T follicular helper cell (primary cell): ENCODE measurements at regions not wholly inside any gene's neighbourhood (a gene's known extent, or its start where the extent isn't known, plus 50 kb on each side); places are given as distances from the start of the nearest gene placed in this dataset.

ENCODE experiments used
- DNase-seq: peaks from one replicate; pipeline ENCODE4 v3.0.0-alpha.2; 2020; ENCODE audit warnings: low read depth

DNA sequence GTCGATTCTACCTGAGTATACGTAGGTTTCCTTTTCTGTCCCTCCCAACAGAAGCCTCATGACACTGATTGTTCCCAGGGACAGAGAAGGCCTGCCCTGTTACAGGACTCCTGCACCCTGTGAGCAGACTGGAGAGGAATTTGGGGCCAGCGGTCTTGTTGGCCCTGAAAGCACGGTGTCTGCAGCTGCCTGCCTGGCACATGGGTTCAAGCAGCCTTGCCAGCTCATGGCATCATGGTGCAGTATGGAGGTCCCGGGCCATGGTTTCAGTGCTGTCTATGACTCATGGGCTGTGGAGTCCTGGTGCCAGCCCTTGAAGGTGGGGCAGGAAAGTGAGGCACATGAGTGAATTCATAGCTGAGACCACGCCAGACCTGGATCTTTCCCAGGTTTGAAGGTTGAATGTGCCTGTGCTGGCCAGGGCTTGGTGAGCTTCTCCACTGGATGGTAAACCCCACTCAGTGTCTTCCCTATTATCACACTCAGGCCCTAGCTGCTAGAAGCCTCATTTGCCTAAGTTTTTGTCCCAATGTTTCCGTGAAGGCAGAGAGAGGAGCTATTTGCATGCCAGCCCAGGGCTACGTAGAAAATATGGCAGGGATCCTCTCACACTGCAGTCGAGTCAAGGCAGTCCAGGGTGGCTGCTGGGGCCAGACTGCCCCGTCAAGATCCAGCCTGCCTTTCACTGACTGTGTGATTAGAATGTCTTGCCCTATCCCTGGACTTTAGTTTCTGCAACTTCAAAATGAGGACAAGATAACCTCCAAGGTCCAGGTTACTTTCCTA lies 277.2 kb upstream of the CCL2 start:
- no peak for DNase-seq

DNA sequence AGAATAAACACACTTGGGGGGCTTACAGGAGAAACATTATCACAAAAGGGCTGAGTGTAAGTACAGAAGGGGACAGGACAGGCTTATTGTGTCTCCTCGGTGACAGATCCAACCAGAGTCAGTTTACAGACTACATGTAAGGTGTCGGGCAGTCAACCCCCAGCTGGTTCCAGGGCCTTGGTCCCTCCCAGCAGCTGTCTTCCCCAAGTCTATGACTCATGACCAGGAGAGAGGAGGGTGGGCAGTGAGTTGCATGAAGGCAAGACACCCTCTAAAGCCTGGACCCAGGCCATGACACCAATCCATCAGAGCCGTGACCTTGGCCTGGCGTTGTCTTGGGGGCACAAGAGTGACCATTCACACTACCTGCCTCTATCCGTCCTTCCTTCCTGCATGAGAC lies 276.2 kb upstream of the CCL2 start:
- DNase-seq: no peak

DNA sequence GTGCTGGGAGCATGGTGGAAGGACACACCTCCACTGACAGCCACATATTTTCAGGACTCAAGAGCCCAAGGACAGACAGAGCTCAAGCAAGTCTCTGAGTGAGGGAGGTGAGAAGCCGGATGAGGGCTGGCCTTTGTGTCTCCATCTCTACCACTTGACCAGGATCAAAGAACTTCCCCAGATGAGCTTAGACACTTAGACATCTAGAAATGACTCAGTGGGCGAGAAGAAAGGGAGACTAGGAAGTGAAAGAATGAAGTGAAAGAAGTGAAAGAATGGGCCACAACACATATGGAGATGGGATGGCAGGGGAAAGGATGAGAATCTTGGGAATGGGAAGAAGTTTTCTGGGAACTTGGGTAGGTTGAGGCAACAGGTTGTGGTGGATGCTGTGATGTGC lies 274.9 kb upstream of the CCL2 start:
- no peak for DNase-seq

DNA sequence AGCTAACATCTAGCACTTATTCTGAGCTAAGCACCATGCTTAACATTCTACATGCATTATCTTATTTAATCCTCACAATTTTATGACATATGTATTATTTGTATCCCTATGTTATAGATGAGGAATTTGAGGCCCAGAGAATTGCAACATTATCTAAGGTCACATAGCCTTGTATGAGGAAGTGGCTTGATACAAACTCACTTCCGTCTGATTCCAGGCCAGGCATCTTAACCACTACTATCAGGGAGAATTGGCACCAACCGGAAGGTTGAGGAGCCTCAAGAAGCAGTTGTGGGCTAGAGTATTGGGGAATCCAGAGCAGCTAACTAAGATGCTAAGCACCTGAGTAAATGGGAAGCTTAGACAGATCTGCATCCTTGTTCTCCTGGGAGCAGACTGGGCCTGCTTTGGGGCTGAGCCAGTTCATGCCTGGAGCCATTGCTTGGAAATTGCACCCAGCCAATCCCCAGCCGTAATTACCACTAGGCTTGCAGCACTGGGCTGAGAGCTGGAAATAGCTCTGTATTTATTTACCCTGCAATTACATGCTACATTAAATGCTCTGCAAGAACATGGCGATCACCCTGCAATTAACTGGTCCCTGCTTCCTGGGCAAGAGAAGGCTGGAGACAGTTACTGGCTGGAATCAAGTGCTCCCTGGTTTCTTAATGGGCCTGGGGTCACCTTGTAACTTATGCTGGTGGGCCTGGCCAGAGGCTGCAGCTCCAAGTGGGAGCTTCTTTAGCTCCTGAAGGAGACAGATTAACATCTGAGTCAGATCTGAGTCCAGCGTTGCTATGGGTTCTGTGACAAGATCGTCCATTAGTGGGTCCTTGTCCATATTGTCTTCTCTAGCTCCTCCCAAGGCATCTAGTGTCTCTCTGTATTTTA lies 273.1 kb upstream of the CCL2 start:
- DNase-seq: no peak

DNA sequence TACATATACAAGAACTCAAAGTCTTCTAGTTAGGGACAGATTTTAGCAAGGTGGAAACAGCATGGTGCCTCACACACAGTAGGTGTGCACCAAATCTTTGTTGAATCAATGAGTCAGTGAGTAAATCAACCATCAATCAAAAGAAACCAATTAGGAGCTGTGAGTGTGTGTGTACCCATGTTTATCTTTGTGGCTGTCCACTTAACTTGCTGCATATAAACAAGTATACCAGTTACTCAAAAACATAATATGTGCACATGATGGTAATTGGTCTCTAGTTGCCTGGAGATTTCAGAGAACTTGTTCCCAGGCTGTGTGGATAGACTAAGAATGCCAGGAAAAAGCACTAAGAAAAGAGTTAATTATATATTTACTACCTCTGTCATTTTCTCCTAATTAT lies 272.2 kb upstream of the CCL2 start:
- DNase-seq: no peak

DNA sequence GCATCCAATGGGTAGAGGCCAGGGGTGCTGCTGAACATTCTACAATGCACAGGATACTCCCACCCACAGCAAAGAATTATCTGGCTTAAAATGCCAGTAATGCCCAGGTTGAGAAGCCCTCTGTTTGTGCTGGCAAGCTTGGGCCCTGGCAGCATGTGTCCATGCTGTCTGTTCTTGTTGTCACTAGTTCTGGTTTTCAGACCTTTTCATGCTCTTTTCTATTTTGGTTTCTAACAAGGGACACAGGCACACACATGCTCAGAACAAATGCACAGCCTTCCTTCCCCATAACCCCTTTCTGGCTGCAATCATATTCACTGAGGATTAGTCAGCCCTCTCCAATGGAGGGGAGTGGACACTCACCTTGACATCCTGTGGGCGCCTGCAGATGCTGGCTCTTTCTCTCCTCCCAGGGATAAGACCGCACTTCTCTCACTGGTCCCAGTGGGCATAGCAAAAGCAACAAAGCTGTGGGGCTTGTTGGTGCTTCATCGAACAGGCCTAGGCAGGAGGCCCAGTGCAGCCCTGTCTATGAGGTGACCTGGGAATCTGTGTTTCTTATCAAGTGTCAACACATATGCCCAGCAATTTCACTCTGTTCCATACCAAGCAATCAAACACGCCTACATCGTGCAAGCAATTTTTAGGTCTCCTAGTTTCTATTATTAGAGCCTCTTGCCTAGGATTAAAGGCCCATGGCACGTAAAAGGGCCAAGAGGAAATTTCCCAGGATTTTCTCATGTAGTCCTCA lies 271.1 kb upstream of the CCL2 start:
- no peak for DNase-seq

DNA sequence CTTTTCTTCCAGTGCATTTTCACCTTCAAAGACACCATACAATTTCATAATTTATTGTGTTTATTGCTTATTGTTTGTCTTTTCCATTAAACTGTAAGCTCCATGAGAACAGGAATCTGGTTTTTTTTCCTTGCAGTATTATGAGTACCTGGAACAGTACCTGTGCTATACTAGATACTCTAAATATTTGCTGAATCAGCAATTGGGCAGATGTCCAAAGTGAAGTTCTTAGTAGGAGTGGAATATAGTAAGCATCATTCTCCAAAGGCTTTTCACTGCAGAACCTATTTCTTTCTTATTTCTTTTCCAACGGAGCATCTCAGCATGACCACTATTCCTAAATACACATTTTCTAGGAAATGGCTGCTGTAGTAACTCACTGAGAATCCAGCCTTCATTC lies 269.0 kb upstream of the CCL2 start:
- no peak for DNase-seq

DNA sequence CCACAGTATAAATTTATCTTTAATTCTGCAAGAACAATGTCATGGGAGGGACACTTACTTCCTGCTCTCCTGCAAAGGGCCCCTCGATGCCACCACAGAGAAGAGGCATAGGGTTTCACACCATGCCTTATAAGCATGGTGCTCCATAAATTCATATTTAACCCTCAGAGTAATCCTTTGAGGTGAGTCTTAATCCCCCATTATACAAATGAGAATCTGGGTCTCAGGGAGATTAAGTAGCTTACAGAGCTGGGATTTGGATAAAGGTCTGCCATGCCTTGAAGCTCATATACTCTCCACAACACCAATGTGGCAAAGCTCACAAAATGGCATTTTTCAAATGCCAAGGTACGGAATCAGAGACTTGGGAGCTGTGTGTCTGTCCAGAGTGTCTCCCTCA lies 268.5 kb upstream of the CCL2 start:
- DNase-seq: no peak

DNA sequence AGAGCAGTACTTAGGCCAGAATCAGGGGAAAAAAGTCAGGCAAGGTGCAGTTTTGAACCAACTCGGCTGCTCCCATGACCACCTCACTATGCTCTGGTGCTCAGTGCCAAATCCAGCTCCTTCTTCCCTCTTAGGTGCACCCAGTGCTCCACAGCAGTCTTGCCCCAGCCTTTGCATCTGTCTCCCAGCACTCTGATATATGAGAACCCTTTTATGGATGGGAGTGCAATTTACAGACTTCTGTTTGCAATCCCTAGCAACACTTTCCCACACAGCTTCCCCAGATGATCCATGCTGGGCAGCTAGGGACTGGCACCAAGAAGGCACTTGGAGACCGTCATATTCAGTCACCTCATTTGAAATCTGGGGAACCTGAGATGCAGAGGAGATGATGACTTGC lies 267.9 kb upstream of the CCL2 start:
- no peak for DNase-seq

DNA sequence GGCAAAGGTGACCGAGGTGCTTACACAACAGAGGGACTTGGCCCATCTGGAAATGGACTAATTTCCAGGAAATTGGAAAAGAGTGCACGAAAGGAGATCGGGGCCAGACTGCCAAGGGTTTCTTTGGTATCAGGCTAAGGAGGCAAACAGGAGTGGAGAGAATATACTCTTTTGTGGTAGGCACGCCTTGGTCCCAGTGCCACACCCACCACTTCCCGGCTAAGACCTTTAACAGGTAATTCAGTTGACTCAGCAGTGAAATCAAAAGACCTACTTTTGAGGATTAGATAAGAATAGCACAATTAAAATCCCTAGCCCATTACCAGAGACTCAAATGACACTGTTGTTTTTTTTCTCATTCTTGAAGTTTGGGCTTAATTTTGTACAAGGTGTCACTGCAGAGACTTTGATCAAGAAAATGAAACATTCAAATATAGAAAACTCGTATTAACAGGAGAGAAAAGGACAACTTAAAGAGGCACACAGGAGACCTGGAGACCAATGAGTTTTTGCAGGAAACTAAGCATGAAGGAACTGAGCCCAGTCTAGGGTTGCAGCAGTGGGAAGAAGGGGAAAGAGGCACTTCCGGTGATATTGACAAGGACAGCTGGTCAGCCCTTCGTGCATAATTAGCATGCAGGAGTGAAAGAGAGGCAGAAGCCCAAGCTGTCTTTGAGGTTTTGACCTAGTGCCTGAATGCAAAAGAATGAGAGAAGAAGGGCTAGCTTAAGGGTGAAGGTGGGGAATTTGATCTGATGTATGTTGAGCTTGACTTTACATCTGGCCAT lies 265.5 kb upstream of the CCL2 start:
- DNase-seq: no peak

DNA sequence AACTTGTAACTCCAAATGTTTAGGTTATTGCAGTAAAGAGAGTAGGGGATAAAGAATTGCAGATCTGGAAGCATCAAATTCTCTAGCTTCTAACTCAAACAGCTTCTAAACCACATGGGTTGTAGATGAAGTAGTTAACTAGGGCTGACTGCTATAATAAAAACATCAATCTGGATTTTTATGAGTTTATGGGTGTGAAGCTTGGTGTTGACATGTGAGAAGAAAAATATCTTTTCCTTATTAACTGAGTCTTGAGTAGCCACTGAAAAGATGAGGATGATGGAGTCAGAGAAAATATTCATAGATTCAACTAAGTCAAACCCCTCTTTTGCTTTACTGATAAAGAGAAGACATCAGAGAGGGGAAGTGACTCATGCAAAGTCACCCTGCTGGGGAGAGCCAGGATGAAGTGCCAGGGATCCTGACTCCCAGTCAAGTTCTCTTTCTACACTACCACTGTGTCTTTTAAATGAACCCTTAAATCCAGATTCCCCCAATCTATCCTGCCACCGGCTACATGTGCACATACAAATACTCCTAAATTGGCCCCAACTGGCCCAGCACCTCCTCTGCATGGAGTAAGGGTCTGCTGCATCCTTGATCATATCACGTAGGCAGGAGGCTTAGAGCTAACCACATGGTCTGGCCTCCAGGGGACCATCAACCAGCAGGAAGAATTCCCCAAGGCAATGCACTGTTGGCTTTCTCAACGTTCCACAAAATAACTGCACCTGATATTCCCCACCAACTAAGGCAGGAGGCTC lies 264.0 kb upstream of the CCL2 start:
- no peak for DNase-seq

DNA sequence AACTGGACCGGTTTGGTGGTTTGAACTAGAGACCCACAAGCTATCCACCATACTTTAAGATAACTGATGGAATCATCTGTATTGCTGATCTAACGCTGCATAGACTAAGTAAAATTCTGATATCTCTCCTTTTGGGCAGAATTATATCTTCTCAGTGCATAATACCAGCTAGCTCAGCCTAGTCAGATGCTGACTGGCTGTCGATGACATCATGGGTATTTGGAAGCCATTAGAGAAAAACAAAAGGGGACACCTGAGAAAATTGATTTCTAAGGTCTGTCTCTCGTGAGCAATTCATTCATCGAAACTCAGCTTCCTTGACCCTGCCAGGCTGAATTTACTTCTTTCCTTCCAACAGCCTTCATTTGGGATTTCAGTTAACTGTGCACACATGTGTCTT lies 263.0 kb upstream of the CCL2 start:
- no peak for DNase-seq

DNA sequence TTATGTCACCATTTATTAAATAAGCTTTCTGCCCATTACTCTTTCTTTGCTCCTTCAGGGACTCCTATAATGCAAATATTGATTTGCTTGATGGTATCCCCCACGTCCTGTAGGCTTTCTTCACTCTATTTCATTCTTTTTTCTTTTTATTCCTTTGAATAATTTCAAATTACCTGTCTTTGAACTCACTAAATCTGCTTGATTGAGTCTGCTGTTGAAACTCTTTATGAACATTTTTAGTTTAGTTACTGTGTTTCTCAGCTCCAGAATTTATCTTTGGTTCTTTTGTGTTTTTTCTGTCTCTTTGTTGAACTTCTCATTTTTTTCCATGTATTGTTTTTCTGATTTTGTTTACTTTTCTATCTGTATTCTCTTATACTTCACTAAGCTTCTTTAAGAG lies 254.4 kb upstream of the CCL2 start:
- DNase-seq: no peak

DNA sequence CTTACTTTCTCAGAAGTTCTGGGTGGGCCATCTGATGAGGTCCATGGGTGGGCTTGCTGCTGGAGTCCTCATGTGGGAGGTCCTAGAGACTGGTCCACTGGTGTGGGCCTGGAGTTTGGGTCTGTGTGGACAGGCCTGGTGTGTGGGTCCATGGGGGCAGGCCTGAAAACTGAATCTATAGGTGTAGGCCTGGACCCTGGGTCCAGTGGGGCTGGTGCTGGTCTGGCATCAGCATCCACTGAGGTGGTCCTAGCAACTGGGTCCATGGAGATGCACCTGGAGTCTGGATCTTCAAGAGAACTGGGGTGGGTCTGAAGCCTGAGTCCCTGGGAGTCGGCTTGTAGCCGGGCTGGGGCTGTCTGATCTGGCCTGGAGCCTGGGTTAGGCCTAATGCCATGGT lies 253.8 kb upstream of the CCL2 start:
- DNase-seq: no peak

DNA sequence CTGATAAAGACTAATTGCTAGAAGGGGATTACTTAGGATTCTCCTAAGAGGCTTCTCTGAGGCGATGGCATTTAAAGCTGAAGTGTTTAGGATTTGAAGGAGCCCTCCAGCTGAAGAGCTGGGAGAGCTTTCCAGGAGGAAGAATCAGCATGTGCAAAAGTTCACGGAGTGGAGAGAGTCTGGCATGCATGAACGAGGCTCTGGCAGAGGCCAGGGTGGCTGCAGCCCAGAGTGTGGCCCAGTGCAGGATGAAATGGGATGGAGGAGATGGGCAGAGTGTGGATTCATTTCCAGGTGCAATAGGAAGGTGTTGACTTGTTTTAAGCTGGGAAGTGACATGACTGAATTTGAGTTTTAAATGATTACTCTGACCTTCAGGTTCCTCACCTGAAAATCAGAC lies 249.0 kb upstream of the CCL2 start:
- DNase-seq: no peak

DNA sequence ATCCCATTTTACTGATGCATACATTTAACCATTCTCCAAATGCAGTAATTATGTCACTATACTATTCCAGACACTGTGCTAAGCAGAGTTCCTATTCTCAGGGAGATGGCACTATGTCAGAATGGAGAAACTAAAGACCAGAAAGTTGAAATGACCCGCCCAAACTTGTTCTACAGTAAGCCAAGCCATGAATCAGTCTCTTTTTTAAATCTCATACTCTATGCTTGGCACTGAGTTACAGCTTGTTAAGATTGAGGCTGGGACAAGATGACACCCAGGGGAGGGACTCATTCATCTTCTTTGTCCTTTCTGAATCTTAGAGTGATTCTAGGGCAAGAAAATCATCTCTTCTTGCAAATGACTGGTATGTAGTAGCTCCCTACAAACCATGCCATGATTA lies 247.0 kb upstream of the CCL2 start:
- no peak for DNase-seq

DNA sequence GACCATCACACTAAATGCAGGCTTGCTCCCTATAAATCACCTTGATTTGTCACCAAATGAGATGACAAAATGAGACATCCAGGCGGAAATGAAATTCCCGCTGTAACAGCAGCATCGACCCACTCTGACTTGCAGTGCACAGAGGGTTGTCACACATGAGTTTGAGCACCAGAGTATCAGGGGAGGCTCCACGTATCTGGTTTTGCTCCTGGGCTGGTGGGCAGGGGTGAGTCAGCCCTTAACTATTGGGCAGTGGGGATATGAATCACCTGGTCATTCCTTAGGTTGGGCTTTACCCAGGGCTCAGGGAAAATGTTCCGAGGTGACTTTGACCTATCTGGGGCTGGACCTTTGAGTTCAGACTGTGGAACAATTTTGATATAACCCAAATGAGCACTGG lies 245.2 kb upstream of the CCL2 start:
- no peak for DNase-seq

DNA sequence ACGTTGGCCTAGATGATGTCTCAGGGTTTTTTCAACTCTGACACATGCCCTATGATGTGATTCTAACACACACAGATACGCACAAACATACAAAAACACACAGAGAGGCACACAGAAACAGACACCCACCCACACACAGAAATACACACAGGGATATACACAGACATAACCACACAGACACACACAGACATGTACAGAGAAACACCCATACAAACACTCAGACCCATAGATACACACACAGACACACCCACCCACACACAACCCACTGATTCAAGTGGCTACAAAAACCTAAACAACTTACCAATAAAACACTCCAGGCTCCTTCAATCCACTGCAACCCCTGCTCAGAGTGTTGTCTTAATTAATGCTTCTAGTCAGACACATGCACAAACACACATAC lies 244.6 kb upstream of the CCL2 start:
- DNase-seq: no peak

DNA sequence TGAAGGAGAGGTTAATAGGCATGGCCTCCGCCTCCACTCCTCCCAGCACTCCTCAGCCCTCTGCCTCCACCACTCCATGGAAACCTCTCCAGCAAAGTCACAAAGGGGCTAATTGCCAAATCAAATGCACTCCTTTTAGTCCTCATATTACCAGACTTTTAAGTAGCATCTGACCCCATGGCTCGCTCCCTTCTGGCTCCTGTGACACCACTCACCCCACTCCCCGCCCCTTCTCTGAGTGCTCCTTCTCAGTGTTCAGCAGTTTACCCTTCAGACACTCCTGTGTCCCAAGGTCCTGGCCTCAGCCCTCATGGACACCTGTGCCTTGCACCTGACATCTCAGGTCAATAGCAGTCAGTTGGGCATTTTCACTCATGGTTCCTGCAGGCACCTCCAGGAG lies 243.5 kb upstream of the CCL2 start:
- DNase-seq: no peak

DNA sequence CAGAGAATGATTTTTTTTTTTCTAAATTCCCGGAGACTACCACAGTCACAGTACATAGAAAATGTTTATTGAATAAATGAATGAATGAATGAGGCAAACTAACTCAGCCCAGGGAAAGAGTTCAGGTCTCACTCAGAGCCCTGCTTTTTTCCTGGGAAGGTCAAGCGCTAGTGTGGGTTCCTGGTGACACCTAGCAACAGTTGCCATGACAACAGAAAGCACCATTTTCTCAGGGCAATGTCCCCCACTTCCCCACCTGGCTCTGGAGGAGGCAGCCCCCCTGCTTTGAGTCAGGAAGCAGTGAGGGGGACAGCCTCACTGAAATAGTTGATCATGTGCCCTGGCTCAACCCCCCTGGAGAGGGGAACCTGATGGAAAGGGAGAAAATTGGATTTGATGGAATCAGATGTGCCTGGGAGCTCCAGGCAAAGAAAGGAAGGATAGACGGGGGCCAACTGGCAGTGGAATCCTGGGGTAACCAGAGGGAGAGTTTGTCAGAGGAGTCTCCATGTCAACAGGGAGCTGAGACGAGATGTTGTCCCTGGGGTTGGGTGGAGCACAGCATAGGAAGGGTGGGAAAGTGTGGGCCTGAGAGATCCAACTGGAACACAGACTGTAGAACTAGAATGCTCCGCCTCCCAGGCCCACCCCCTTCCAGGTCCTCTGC lies 242.2 kb upstream of the CCL2 start:
- DNase-seq: no peak

DNA sequence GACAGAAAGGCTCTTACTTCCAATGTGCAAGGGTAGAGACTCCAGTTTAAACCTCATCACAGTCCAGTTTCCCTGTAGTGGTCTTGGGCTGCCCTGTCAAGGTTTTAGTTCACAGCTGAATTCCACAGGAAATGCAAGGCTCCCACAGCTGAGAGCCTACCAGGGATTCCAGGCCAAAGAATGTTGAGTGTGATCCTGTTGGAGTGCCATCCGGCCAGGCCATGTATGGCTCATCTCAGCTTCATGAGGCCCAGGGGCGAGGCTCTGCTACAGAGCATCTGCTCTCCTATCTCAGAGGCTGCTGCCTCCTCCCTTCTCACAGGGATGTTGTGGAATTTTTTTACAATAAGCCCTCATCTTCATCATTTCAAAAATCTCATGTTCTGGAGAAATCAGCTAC lies 239.8 kb upstream of the CCL2 start:
- DNase-seq: no peak
